NOMO-1 (cell line): ENCODE measurements at regions not wholly inside any gene's neighbourhood (a gene's known extent, or its start where the extent isn't known, plus 50 kb on each side); places are given as distances from the start of the nearest gene placed in this dataset.
"Not testable (repeated sequence)": the region's sequence is repeated elsewhere in the genome, so short reads cannot be mapped to it uniquely, and the experiment has no call there.

Source experiments
- DNase-seq, 2 experiments: peaks; one replicate each; lab custom pipeline; 2025; ENCODE audit not compliant: unreplicated experiment in 2 of 2; lab: John Stamatoyannopoulos, UW

DNA sequence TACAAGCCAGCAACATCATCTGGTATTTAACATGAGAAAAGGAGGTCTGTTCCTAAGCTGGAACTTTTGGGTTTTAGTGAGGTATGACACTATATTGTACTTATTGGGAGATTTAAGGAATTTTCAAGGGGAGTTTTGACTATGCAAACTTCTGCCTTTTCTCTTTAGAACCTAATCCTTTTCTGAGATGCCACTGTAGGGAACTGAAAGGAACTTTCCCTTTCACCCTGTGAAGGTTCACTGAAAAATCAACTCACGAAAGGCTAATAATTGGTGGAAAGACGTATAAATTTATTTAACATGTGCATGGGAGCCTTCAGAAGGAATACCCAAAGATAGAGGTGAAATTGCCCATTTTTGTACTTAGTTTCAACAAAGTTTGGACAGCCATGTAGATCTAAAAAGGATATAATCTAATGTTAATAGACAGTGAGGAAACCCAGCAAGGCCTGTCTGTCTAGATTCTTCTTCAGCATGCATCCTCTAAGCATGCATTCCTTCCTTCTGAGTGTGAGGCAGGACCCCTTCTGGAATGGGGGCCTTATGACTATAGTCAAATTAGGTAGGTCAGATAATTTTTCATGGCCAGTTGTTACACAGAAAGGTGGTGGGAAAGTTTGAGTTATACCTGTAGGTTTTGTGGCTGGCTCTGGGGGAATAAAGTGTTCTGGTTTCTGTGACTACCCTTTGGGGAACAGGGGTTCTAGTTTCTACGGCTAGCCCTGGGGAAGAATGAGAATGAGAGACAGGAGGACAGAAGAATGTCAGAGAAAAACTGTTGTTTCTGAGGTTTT is 200.3 kb downstream of the C9orf152 start:
- DNase-seq = no peak

DNA sequence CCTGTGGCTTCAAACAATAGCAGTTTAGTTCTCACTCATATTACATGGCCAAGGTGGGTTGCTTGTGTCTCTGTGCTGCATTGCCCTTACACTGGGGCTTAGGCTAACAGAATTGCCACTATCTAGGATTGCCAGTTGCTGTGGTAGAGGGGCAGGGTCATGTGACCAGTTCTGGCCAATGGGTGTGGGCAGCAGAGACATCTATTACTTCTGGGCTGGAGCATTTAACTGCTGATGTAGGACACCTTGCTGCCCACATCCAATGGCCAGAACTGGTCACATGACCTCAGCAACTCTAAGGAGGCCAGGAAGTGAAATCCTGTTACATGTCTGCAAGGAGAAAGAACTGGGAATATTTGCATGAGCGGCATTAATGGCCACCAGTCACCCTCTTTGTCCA is 199.3 kb downstream of the C9orf152 start:
- no peak for DNase-seq

DNA sequence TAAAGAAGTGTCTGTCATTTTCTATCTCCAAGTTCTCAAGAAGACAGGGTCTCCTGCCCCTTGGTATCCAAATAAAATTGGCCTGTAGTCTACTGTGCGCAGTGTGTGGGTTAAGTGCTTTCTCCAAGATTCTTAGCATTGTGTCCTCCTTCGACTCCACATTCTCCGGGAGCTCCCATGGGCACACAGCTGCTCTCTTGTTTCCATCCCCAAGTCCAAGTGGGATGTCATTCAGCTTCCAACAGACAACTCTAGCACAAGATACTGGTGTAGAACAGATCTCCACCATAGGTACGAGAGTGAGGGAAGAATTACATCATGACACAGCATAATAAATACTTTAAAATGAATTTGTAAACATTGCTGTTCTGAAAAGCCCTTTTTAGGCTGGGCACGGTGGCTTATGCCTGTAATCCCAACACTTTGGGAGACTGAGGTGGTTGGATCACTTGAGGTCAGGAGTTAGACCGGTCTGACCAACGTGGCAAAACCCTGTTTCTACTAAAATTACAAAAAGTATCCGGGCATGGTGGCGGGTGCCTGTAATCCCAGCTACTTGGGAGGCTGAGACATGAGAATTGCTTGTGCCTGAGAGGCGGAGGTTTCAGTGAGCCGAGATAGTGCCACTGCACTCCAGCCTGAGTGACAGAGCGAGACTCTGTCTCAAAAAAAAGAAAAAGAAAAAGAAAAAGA is 196.2 kb downstream of the C9orf152 start:
- DNase-seq = no peak

DNA sequence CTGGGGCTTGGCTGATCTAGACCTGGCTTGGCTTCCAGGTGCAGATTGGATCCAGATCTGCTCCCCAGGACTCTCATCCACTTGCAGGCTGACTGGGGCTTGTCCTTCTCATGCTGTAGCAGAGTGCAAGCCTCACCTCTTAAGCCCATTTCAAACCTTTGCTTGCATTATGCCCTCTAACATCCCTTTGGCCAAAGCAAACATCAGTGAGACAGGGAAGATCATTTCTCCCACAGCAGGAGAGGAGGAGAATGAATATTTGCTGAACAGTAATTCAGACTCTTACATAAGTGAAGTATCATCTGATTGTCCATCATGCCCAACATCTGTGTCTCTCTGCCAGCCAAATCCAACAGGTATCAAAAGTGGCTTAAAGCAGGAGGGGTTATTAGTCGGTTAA is 194.9 kb downstream of the C9orf152 start:
- no peak for DNase-seq

DNA sequence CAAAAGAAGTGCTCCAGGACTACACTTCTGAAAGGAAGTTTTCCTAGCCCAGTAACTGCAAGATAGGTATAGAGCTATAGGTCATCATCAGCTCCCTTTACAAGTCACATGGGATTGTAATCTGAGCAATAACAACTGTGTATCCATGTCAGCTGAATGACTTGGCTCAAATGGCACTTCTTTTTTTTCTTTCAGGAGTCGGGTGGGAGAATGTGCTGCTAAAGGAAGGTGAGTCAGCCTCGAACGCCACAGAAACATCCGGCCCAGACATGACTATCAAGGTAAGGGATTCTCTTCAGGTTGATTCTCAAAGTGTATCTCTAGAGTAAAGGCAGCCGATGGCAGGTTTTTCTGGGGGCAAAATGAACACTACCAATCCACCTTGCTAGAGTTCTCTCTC is 192.2 kb downstream of the C9orf152 start:
- no peak for DNase-seq

DNA sequence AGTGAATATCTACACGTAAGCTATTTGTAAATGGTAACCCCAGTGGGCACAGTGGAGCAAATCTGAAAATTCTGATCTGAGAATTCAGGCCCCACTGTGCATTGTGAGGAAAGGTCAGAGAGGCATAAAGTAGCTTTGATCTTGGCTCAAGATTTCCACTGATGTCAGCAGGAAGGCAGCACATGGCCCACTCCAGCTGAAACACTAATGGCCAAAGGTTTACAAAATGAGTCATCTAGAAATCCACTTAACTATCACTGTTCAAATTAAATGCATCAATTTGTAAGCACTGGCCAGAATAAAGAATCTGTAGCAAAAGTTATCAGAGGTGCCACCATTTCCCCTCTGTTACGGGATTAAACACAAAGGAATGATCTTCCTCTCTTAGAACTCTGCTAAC is 191.6 kb downstream of the C9orf152 start:
- no peak for DNase-seq

DNA sequence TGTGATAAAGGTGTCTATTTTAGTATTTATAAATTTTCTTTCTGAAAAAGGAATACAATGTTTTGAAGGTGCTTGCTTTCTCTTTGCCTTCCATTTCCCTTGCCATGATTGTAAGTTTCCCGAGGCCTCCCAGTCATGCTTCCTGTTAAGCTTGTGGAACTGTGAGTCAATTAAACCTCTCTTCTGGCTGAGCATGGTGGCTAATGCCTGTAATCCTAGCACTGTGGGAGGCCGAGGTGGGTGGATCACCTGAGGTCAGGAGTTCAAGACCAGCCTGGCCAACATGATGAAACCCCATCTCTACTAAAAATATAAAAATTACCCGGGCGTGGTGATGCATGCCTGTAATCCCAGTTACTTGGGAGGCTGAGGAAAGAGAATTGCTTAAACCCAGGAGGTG is 187.7 kb downstream of the C9orf152 start:
- DNase-seq = not testable (repeated sequence)

DNA sequence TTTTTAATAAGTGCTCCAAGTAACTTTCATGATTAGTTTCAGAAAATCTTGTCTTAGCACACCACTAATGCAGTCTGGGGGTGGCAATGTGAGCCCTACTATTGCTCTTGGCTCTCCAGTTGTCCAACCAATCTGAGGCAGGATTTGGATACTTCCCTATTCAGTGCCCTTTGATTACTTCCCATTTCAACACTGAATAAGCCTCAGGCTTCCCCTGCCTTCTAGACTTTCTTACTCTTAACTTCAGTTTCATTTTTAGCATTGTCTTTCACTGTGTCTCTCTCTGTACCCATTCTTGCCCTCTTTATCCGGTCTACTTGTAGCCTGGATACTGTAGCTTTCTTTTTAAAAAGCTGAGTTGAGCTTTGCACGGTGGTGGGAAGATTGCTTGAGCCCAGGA is 186.1 kb downstream of the C9orf152 start:
- DNase-seq = peak; percentile 82 to 95

DNA sequence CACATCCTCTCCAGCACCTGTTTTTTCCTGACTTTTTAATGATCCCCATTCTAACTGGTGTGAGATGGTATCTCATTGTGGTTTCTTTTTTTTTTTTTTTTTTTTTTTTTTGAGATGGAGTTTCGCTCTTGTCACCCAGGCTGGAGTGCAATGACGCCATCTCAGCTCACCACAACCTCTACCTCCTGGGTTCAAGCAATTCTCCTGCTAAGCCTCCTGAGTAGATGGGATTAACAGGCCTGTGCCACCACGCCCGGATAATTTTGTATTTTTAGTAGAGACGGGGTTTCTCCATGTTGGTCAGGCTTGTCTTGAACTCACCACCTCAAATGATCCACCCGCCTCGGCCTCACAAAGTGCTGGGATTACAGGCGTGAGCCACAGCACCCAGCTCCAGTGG is 184.7 kb downstream of the C9orf152 start:
- not testable (repeated sequence) for DNase-seq

DNA sequence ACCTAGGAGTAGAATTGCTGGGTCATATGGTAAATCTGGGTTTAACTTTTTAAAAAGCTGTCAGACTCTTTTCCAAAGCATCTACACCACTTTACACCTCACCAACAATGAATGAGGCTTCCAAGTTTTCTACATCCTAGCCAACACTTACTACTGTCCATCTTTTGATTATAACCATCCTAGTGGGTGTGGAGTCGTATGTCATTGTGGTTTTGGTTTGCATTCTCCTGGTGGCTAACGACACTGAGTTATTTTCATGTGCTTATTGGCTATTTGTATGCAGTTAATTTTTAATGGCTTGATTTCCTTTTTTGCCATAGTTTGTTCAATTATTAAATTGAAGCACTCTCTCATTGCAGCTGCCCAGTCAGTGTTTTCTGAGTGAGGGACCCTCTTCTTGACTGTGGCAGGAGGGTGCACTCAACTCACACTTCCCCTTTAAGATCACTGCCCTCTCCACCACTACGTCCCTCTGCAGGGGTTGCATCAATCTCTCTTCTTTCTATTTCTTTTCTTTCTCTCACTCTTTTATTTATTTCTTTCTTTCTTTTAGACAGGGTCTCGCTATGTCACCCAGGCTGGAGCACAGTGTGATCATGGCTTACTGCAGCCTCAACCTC is 182.3 kb downstream of the C9orf152 start:
- DNase-seq = peak; percentile 10 to 50

DNA sequence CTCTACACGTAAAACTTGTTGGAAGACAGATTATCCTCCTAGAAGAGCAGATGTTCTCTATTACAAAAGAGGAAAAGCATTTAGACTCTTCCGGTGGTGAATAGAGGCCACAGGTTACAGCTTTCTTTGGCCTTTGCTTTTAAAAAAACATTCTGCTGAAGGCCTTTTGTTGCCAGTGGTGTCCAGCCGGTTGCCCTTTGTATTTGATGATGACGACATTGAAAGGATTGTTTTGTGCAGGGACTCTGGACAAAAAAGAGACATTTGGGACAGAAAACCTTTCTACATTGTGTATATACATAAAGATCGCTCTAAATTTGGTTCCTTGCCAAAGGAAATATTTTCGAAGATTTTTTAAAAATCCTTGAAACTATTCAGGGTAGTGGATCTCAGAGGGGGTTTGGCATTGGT is 180.3 kb downstream of the C9orf152 start:
- peak; percentile 62 to 74 for DNase-seq

DNA sequence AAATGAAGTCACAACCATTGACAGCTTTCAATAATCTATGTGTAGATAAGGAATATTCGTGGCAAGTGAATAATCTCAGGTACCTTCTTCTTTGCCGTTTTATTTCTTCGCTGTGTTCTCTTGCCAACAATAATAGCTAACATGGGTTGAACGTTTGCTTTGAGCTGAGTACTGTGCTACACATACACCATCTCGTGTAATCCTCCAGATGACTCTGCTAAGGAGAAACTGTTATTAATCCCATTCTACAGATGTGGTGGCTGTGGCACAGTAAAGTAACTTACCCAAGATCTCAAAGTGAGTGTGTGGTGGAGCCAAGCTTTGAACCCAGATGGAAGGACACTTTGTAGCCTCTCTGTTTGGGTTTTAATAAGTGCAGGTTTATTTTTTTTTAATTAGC is 179.7 kb downstream of the C9orf152 start:
- DNase-seq = no peak

DNA sequence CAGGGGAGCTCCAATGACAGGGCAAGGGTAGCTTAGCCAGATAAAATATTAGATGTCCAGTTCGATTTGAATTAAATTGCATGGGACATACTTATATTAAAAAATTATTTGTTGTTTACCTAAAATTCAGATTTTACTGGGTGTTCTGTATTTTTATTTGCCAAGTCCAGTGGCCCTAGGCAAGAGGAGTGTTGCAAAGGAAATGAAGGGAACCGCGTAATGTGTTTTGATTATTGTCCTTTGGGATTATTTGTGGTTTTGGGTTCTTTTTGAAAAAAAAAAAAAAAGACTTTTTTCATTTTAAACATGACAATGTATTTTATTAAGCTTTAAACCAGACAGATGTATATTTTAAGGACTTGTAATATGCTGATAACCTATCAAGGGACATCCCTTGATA is 179.3 kb downstream of the C9orf152 start:
- no peak for DNase-seq

DNA sequence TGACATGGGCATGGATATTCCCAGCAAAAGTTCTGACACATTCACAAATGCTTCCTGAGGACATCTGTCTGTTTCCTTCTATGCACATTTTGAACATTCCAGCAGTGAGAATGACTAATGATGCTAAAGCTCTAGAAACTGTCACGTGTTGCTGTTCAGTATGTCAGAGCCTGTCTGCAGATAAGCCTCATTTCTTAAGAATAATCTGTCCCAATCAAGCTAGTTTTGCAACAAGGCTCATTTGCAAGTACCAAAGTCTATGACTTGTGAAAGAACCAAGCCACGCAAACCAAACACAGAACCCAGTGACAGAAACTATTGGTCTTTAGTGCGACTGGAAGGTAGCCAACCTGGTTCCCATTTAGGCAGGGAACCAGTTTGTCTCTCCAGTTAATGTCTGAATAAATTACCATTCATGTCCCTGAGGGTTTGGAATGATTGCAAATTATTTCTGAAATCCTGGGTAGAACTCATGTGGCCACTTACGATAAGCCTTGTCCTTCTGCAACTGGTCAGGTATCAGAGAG is 178.5 kb downstream of the C9orf152 start:
- DNase-seq = peak; percentile 86 to 94

DNA sequence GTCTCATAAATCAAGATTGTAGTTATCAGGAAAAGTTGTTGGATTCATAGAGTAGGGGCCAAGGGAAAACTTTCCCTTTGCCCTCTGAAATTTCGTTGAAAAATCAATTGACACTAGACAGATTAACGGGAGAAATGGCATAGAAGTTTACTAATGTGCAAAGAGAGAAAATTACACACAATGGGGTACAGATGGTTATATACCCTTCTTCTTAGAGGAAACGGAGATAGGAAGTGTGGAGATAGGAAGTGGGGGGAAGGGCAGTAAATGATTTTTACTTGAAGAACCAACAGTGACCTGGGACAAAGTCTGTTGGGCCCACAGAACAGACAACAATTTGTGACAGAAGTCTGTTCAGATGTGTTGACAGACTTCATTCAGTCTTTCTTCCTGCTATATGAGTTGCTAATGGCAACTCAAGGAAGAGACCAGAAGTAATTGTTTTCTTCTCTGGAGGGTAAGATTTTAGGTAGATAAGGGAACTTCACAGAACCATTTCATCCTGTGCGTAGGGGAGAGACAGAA is 177.9 kb downstream of the C9orf152 start:
- peak in 1 of 2 experiments; percentile 11 for DNase-seq

DNA sequence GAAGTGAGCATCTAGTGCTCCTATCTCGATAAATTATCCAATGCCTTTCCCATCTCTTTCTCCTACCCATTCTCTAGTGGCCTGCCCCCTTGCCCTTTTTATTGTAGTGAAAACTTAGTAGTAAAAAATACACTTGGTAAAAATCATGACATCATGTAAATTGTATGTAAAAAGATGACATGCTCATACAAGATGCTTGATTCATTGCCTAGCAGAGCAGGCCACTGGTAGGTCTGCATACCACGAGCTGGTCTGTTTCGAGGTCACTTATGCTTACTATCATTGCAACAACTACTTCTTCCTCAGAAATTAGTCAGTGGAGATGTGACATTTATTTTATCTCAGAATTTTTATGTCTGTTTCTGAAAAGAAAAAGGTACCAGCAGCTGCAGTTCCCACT is 177.3 kb downstream of the C9orf152 start:
- peak in 1 of 2 experiments; percentile 28 for DNase-seq

DNA sequence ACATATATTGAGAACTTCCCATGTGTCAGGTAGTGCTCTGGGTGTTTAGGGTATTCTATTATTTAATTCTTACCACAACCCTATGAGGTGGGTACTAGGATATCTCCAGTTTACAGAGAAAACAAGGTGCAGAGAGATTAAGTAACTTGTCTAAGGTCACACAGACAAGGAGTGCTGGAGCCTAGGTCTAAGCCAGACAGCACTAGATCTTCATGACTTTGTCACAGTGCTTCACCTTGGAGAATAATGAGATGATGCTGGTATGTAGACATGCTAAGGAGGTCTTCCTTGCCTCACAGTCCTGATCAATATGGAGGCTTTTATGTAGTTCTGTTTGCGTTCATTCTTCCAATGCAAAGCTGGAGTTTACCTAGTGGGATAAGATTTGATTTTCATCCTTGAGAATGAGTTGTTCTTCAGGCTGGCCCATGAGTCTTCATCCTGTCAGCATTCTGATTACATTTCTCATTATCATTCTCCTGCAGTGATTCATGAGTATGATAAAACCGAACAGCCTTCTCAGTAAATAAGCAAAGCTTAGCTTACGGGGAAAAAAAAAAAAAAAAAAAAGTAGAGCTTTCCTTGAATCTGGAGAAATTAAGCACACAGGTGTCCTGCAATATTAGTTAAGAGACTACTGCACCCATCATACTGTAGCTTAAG is 176.3 kb downstream of the C9orf152 start:
- DNase-seq = no peak

DNA sequence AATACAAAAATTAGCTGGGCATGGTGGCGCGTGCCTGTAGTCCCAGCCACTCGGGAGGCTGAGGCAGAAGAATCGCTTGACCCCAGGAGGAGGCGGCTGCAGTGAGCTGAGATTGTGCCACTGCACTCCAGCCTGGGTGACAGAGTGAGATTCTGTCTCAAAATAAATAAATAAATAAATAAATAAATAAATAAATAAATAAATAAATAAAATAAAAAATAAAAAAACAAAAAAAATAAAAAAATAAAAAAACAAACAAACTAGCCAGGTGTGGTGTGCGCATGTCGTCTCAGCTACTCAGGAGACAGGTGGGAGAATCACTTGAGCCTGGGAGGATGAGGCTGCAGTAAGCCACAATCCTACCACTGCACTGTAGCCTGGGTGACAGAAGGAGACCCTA is 175.4 kb downstream of the C9orf152 start:
- DNase-seq = not testable (repeated sequence)

DNA sequence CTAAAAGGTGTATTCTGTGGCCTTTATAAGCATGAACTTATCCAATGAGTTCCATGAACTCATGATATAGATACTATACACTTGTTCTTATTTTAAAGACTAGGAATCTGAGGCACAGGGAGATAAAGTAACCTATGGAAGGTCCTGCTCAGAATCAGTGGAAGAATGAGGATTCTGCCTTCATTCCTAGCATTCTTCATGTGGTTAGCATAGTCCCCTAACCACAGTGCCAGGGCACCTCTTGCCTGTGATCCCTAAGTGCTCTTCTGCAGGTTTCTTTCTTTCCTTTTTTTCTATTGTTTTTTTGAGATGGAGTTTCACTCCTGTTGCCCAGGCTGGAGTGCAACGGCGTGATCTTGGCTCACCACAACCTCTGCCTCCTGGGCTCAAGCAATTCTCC is 174.1 kb downstream of the C9orf152 start:
- no peak for DNase-seq

DNA sequence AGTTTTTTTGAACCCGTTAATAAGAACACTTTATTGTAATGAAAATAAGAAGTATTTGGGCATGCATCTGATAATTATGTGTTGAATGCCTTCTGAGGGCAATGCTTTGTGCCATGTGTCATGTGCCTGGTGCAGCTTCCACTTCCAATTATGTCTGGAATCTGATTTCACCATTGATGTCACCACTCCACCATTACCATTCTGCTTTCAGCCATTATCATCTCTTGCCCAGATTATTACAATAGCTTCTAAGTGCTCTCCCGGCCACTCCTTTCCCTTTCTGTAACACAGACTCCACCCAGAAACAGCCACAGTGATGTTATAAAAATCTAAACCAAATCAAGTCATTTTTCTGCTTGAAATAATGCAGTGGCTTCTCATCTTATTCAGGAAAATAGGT is 171.7 kb downstream of the C9orf152 start:
- DNase-seq = no peak

DNA sequence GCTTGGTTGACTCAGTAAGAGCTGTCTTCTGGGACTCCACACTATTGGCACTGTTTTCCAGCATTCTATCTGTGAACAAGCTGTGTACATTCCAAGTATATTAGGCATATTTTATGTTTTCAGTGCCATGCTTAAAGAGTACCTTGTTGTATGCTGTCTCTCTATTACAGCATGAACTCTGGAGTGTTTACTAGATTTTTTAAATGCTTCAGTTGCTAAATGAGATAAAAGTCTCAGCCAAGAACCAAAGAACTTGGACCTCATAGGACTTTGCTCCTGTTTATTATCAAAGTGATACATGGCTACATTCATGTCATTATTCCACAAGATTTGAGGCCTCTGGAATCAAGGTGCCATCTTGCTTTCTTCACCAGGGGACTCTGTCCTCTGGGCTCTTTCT is 167.2 kb downstream of the C9orf152 start:
- DNase-seq = no peak
